Common myeloid progenitor, CD34-positive (primary cell): ENCODE measurements at regions not wholly inside any gene's neighbourhood (a gene's known extent, or its start where the extent isn't known, plus 50 kb on each side); places are given as distances from the start of the nearest gene placed in this dataset.

Experiments
- CTCF ChIA-PET: fragments of 350-600 bp; sonication (Branson Sonifier 250); formaldehyde crosslinking; loops from one replicate; lab custom pipeline; 2021; ENCODE audit warnings: antibody characterized with exemption; lab: Charles Lee
- POLR2A ChIA-PET: fragments of 350-600 bp; sonication (Branson Sonifier 250); formaldehyde crosslinking; loops from one replicate; lab custom pipeline; 2021; ENCODE audit warnings: antibody characterized with exemption; lab: Charles Lee
- DNase-seq, 3 donors: peaks; one replicate each; pipeline versions ENCODE4 v3.0.0 to v3.0.0-alpha.2; 2013
- H3K27ac ChIP-seq, 2 experiments: 1 replicate in 1 of 2; 2 replicates in 1 of 2; pipeline ENCODE4 v1.7.0; 2013; ENCODE audit warnings: inconsistent platforms in 2 of 2, low read length in 2 of 2, mild to moderate bottlenecking in 2 of 2, low read depth in 1 of 2, moderate library complexity in 1 of 2; ENCODE audit not compliant: severe bottlenecking in 2 of 2, insufficient read depth in 1 of 2, poor library complexity in 1 of 2
- H3K27me3 ChIP-seq, 5 experiments: replicated peaks in 2 of 5; 1 replicate in 3 of 5; 2 replicates in 2 of 5; pipeline versions ENCODE4 v1.6.1 to v1.7.0; 2013; ENCODE audit warnings: low read length in 4 of 5, mild to moderate bottlenecking in 2 of 5, moderate library complexity in 2 of 5, inconsistent platforms in 1 of 5; ENCODE audit not compliant: insufficient read depth in 5 of 5, control insufficient read depth in 4 of 5
- H3K36me3 ChIP-seq, 4 experiments: 1 replicate in 2 of 4; 2 replicates in 2 of 4; pipeline versions ENCODE4 v1.6.1 to v1.7.0; 2013; ENCODE audit warnings: low read length in 3 of 4, control low read depth in 1 of 4, mild to moderate bottlenecking in 1 of 4; ENCODE audit not compliant: control insufficient read depth in 4 of 4, insufficient read depth in 4 of 4
- H3K4me1 ChIP-seq, 4 experiments: 1 replicate in 3 of 4; 2 replicates in 1 of 4; pipeline versions ENCODE4 v1.6.1 to v1.7.1; 2013; ENCODE audit warnings: low read length in 3 of 4, mild to moderate bottlenecking in 3 of 4, control low read depth in 1 of 4, inconsistent platforms in 1 of 4, moderate library complexity in 1 of 4; ENCODE audit not compliant: control insufficient read depth in 4 of 4, insufficient read depth in 4 of 4; ENCODE audit errors: control extremely low read depth in 1 of 4
- H3K4me3 ChIP-seq, 7 experiments: 1 replicate in 4 of 7; 2 replicates in 3 of 7; pipeline versions ENCODE4 v1.5.1 to v1.7.0; 2013; ENCODE audit warnings: mild to moderate bottlenecking in 7 of 7, low read length in 6 of 7, moderate library complexity in 6 of 7, inconsistent platforms in 2 of 7, low read depth in 2 of 7, control low read depth in 1 of 7; ENCODE audit not compliant: insufficient read depth in 4 of 7, control insufficient read depth in 1 of 7; ENCODE audit errors: extremely low read depth in 1 of 7
- H3K9me3 ChIP-seq, 5 experiments: 1 replicate in 4 of 5; 2 replicates in 1 of 5; pipeline versions ENCODE4 v1.6.1 to v1.7.1; 2013; ENCODE audit warnings: low read length in 4 of 5, mild to moderate bottlenecking in 2 of 5, inconsistent platforms in 1 of 5, low read depth in 1 of 5, moderate library complexity in 1 of 5; ENCODE audit not compliant: control insufficient read depth in 4 of 5, insufficient read depth in 2 of 5; ENCODE audit errors: control extremely low read depth in 1 of 5
- WGBS: methylation state at CpG from one replicate; pipeline ENCODE4 v1.1.5; 2013; ENCODE audit not compliant: insufficient coverage; 5-methylcytosine and 5-hydroxymethylcytosine counted together

GRCh38 chr5:23084815-23085214, 231.7 kb upstream of the CDH12 start:
- Histone ChIP-seq H3K4me3 (no peak overlapping the region), H3K4me1 (peaks cover 0 to 9% (median 0%) of the 10 kb centered on the region in 4 experiments), H3K36me3 (no peaks in the 10 kb centered on the region), H3K9me3 (no peaks in the 10 kb centered on the region), H3K27me3 (no peaks in the 10 kb centered on the region), H3K27ac (no peak overlapping the region)
- WGBS, result 0% methylated on average over 1 of the region's 3 CpGs
- DNase-seq, result peak; percentile 9 to 92 (median 69)
- POLR2A ChIA-PET, result no interaction called here
- CTCF ChIA-PET, result no interaction called here

DNA sequence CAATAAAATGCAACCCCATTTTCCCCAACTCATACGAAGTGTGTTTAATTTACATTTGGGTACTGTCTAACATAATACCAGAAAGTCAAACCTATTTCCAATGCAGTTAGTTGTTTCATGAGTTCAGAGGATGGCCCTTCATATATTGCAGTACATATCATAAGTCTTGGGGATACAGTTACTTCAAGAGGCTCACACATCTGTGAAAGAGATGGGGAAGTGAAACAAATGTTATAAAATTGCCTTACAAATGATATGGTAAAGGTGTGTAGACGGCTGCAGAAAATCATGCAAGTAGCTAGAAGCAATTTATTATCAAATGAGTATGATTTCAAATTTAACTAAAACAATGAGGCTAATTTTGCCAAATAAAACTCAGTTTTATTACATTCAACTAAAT, 219.0 kb upstream of the CDH12 start:
- no peak overlapping the region for H3K27ac ChIP-seq
- H3K4me3 ChIP-seq, result no peak overlapping the region
- no peaks in the 10 kb centered on the region for H3K9me3 ChIP-seq
- DNase-seq, result no peak
- CTCF ChIA-PET, result no interaction called here
- POLR2A ChIA-PET, result no interaction called here
- peaks cover 0 to 2% (median 0%) of the 10 kb centered on the region in 5 experiments for H3K27me3 ChIP-seq
- H3K4me1 ChIP-seq, result no peaks in the 10 kb centered on the region
- no CpG with 5 or more reads among the region's 2 CpGs for WGBS
- no peaks in the 10 kb centered on the region for H3K36me3 ChIP-seq

DNA sequence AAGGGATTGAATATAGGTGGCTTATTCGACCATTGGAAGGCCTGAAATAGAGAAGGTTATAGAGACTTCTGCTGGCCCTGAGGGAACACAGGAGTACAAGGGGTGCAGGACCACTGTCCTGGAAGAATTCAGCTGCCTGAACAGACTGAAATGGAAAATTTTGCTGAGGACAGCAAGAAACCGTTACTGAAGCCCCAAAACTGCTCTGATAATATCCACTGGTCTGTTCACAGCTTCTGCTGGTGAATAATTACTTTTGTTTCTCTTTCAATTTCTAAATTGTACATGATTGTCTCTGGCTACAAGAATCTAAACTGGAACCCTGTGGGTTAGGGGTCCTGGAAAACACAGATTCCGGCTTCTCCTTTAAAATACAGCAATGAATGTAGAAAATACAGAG, 218.5 kb upstream of the CDH12 start:
- Histone ChIP-seq H3K27ac (no peak overlapping the region), H3K4me1 (no peaks in the 10 kb centered on the region), H3K4me3 (no peak overlapping the region), H3K36me3 (no peaks in the 10 kb centered on the region), H3K27me3 (peaks cover 0 to 2% (median 0%) of the 10 kb centered on the region in 5 experiments), H3K9me3 (no peaks in the 10 kb centered on the region)
- 100% methylated on average over 2 of the region's 3 CpGs for WGBS
- CTCF ChIA-PET, result no interaction called here
- DNase-seq, result no peak
- POLR2A ChIA-PET, result no interaction called here

GRCh38 chr5:23064710-23065109, 211.6 kb upstream of the CDH12 start:
- H3K4me3 ChIP-seq, result no peak overlapping the region
- peaks cover 0 to 1% (median 0%) of the 10 kb centered on the region in 5 experiments for H3K9me3 ChIP-seq
- no peaks in the 10 kb centered on the region for H3K4me1 ChIP-seq
- no peak overlapping the region for H3K27ac ChIP-seq
- ChIA-PET POLR2A (no interaction called here), CTCF (no interaction called here)
- H3K27me3 ChIP-seq, result no peaks in the 10 kb centered on the region
- no peak for DNase-seq
- 83% methylated on average over 3 of the region's 3 CpGs for WGBS
- H3K36me3 ChIP-seq, result no peaks in the 10 kb centered on the region

DNA sequence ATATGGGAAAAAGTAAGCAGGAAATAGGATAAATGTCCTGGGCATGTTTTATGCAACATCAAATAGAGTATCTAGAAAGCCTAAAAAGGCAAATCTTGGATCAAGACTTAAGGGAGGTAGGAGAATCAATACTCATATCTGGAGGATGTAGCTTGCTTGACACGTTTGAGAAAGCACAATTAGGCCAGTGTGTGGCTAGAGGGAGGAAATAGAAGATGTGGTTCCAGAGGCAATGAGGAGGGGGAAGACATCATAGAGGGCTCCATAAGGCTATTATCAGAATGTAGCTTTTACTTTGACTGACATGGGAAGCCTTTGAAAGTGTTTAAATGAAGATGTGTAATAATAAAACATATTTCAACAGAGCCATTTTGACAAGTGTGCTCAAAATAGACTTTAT, 200.7 kb upstream of the CDH12 start:
- no peak for DNase-seq
- H3K27me3 ChIP-seq, result no peaks in the 10 kb centered on the region
- H3K9me3 ChIP-seq, result no peaks in the 10 kb centered on the region
- no peak overlapping the region for H3K4me3 ChIP-seq
- ChIA-PET CTCF (no interaction called here), POLR2A (no interaction called here)
- H3K27ac ChIP-seq, result no peak overlapping the region
- 33% methylated on average over 1 of the region's 1 CpG for WGBS
- no peaks in the 10 kb centered on the region for H3K4me1 ChIP-seq
- no peaks in the 10 kb centered on the region for H3K36me3 ChIP-seq

GRCh38 chr5:23042226-23042625, 189.1 kb upstream of the CDH12 start:
- DNase-seq, result no peak
- no peaks in the 10 kb centered on the region for H3K4me1 ChIP-seq
- POLR2A ChIA-PET, result no interaction called here
- no peaks in the 10 kb centered on the region for H3K9me3 ChIP-seq
- 89% methylated on average over 1 of the region's 3 CpGs for WGBS
- H3K4me3 ChIP-seq, result no peak overlapping the region
- H3K27ac ChIP-seq, result no peak overlapping the region
- no peaks in the 10 kb centered on the region for H3K36me3 ChIP-seq
- CTCF ChIA-PET, result interaction anchor here (1.0 kb wide), 1 partner anchor 21 kb away, joined by 3 read pairs; no protein-coding TSS in a partner anchor
- no peaks in the 10 kb centered on the region for H3K27me3 ChIP-seq

DNA sequence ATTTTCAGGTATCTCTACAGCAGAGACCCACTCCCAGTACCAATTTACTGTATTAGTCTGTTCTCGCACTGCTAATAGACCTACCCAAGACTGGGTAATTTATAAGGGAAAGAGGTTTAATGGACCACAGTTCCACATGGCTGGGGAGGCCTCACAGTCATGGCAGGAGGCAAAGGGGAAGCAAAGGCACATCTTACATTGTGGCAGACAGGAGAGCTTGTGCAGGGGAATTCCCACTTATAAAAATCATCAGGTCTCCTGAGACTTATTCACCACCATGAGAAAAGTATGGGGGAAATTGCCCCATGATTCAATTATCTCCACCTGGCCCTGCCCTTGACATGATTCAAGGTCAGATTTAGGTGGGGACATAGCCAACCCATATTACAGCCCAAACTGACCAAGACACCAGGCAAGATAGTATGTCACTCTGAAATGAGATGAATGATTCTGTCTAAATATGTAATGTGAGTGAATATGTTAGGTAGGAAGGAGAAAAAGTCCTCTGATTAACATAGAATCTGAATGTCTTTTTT, 182.5 kb upstream of the CDH12 start:
- DNase-seq, result no peak
- POLR2A ChIA-PET, result no interaction called here
- no peak overlapping the region for H3K27ac ChIP-seq
- H3K4me3 ChIP-seq, result no peak overlapping the region
- H3K27me3 ChIP-seq, result no peaks in the 10 kb centered on the region
- H3K4me1 ChIP-seq, result no peaks in the 10 kb centered on the region
- no peaks in the 10 kb centered on the region for H3K36me3 ChIP-seq
- CTCF ChIA-PET, result no interaction called here
- no CpG with 5 or more reads among the region's 1 CpG for WGBS
- peaks cover 0 to 2% (median 0%) of the 10 kb centered on the region in 5 experiments for H3K9me3 ChIP-seq
